SIG-M5 (cell line): ENCODE measurements at regions not wholly inside any gene's neighbourhood (a gene's known extent, or its start where the extent isn't known, plus 50 kb on each side); places are given as distances from the start of the nearest gene placed in this dataset.
"Not testable (repeated sequence)": the region's sequence is repeated elsewhere in the genome, so short reads cannot be mapped to it uniquely, and the experiment has no call there.

Experiments
- DNase-seq: peaks from one replicate; lab custom pipeline; 2025; lab: John Stamatoyannopoulos, UW

- DNase-seq, result no peak
Observed at GRCh38 chr16:64358291-64358690, 763.6 kb downstream of the CDH11 start.

GRCh38 chr16:64356267-64356666 lies 765.6 kb downstream of the CDH11 start:
- no peak for DNase-seq

- no peak for DNase-seq
Observed at GRCh38 chr16:64352246-64352645, 769.6 kb downstream of the CDH11 start.

DNA sequence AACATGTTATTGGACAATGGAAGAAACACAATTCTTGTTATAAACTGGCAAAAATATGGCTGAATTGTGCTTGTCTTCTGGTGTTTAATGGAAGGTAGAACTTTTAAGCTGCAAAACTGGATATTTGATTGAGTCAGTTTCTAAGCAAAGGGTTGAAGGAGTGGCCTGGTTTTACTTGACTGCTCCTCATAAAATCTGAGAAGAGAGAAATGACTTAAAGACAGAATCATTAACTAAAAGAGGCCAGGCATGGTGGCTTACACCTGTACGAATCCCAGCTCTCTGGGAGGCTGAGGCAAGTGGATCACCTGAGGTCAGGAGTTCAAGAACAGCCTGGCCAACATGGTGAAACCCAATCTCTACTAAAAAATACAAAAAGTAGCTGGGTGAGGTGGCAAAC lies 770.7 kb downstream of the CDH11 start:
- no peak for DNase-seq

DNA sequence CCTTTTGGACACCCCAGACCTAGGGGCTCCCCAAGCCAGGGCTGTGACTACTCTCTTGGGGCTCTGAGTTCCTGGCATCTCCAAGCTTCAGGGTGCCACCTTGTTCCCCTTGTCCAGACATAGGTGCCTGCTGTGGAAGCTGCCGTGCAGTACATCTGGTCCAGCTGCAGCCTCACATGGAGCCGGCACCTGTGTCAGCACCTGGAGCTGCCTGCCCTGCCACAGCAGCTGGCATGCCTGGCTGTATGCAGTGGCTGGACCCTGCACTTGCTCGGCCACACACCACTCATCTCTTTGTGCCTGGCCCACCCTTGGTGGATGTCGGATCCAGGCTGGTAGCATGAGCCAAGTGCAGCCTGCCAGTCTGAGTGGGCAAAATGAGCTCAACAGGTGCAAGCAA lies 775.8 kb downstream of the CDH11 start:
- DNase-seq, result no peak

GRCh38 chr16:64345142-64345541 lies 776.7 kb downstream of the CDH11 start:
- no peak for DNase-seq

DNA sequence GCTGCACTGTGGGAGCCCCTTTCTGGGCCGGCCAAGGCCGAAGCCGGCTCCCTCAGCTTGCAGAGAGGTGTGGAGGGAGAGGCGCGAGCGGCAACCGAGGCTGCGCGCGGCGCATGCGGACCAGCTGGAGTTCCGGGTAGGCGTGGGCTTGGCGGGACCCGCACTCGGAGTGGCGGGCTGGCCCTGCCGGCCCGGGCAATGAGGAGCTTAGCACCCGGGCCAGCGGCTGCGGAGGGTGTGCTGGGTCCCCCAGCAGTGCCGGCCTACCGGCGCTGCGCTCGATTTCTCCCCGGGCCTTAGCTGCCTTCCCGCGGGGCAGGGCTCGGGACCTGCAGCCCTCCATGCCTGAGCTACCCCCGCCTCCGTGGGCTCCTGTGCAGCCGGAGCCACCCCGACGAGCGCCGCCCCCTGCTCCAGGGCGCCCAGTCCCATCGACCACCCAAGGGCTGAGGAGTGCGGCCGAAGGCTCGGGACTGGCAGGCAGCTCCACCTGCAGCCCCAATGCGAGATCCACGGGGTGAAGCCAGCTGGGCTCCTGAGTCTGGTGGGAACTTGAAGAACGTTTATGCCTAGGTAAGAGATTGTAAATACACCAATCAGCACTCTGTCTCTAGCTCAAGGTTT lies 777.9 kb downstream of the CDH11 start:
- DNase-seq, result not testable (repeated sequence)

GRCh38 chr16:64343061-64343819 lies 778.6 kb downstream of the CDH11 start:
- no peak for DNase-seq

- not testable (repeated sequence) for DNase-seq
Observed at GRCh38 chr16:64341336-64341735, 780.5 kb downstream of the CDH11 start.

DNA sequence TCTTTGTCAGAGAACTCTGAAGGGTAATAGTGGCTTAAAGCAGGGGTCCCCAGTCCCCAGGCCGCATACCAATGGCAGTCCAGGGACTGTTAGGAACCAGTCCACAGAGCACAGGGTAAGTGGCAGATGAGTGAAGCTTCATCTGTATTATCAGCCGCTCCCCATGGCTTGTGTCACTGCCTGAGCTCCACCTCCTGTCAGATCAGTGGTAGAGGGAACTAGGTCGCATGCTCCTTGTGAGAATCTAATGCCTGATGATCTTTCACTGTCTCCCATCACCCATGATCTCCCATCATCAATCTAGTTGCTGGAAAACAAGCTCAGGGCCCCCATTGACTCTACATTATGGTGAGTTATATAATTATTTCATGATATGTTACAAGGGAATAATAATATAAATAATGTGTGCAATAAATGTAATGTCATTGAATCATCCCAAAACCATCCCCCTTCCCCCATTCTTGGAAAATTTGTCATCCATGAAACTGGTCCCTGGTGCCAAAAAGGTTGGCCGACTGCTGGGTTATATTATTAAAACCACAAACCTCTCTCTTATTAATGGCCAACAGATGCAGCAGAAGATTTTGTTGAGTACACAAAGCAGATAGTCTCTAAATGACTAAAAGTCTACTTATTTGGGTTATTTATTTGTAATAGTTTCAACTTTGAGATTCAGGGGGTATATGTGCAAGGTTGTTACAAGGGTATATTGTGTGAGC lies 782.7 kb downstream of the CDH11 start:
- no peak for DNase-seq

GRCh38 chr16:64321881-64322280 lies 800.0 kb downstream of the CDH11 start:
- DNase-seq, result no peak

DNA sequence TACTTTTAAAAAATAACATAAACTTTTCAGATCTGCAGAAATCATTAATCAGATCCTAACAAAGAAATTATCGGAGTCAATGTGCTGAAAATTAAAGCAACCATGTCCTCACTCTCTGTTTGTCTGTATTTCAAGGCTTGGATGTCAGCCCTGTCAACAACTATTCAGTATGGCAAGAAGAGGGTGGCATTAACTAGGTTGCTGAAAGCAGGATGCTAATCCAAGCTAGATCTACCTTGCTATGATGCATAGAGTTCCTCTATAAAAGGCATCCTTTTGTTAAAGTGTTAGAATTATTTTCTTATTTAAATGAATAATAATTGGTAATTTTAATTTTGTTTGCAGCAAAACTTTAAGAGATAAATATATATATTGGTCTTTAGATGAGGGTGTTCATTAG lies 800.8 kb downstream of the CDH11 start:
- DNase-seq, result no peak

DNA sequence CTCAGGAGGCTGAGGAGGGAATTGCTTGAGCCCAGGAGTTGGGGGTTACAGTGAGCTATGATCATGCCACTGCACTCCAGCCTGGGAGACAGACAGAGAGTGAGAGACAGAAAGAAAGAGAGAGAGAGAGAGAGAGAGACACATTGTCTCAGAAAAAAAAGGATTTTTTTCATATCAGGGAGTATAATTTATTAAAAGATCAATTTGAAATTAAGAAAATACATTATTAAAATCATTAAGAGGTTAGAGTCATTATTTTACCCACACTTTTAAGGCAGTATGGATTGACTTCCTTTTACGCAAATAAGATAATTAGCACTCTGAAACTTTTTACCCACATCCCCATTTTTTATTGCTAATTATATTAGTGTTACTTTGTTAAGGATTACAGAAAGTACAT lies 804.3 kb downstream of the CDH11 start:
- DNase-seq, result no peak

DNA sequence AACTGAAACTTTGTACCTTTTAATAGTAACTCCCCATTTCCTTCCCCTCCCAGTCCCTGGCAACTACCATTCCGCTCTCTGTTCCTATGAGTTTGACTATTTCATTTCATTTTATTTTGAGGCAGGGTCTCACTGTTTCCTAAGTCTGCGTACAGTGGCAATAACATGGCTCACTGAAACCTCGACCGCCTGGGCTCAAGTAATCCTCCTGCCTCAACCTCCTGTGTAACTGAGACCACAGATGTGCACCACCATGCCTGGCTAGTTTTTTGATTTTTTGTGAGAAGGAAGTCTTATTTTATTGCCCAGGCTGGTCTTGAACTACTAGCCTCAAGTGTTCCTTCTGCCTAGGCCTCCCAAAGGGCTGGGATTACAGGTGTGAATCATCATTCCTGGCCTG lies 808.1 kb downstream of the CDH11 start:
- no peak for DNase-seq

GRCh38 chr16:64312980-64313379 lies 808.9 kb downstream of the CDH11 start:
- DNase-seq, result no peak

DNA sequence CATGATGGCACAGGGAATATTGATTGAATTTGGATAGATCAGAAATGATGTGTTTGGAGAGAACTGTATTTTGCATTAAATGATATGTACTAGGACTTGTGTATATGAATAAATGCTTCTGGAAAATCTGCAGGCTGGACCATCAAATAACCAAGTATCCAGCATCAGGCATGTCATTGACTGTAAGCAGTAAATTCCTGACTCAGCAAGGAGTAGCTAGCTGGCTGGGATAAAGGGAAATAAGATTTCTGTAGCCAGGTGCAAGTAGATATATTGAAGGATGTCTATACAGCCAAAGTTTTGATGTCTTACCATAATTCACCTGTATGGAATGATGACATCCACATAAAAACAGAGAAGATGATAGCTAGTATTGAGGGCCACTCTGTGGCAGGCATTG lies 809.6 kb downstream of the CDH11 start:
- DNase-seq, result no peak

DNA sequence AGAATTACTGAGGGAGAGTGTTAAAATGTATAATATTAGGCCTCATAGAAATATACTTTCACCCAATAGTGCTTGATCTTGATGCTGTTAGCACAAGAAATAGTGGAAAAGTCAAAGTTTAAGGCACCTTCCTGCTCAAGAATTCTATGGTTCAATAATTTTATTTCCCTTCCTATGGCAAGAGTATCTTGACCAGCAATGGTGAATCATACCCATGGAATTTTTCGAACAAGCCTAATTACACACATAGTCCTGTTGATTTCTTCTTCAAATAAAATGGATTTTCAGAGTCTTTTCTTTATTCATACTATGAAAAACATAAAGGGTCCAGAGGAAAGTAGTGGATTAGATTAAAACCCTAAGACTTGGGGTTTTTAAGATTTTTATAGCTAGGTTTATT lies 810.6 kb downstream of the CDH11 start:
- DNase-seq, result no peak

DNA sequence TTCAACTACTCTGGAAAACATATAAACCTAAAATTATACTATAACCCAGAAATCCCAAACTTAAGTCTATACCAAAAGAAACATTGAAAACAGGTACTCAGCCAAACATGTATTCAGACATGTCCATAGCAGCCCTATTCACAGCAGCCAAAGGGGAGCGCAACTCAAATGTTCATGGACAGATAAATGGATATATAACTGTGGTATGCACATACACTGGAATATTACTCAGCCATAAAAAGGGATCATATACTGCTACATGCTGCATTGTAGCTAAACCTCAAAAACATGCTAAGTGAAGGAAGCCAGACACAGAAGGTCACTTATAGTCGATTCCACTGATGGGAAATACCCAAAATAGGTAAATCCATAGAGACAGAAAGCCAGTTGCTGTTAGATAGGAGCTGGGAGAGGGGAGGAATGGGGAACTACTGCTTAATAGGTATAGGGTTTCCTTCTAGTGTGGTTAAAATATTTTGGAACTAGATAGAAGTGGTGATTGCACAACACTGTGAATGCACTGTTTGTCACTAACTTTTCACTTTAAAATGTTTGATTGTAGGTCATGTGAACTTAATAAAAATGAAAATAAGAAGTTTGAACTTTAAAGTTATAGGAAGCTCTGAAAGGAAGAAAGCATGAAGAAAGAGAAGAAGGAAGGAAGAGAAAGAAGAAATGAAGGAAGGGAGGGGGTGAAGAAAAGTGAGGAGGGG lies 812.3 kb downstream of the CDH11 start:
- DNase-seq, result no peak

DNA sequence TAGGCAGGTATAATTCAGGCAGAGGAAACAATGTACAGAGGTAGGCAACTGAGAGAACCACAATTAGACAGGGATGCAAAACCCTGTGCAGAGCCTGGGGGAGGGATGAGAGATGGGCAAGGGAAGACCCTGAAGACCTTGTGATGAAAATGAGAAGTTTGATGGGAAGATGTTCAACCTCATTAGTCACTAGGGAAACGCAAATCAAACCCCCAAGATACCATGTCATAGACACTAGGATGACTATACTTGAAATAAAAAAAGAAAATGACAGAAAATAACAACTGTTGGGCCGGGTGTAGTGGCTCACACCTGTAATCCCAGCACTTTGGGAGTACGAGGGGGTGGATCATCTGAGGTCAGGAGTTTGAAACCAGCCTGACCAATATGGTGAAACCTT lies 813.1 kb downstream of the CDH11 start:
- DNase-seq, result no peak

GRCh38 chr16:64307431-64307830 lies 814.4 kb downstream of the CDH11 start:
- no peak for DNase-seq

- no peak for DNase-seq
Observed at GRCh38 chr16:64305663-64306062, 816.2 kb downstream of the CDH11 start.

GRCh38 chr16:64304951-64305350 lies 816.9 kb downstream of the CDH11 start:
- DNase-seq, result no peak

DNA sequence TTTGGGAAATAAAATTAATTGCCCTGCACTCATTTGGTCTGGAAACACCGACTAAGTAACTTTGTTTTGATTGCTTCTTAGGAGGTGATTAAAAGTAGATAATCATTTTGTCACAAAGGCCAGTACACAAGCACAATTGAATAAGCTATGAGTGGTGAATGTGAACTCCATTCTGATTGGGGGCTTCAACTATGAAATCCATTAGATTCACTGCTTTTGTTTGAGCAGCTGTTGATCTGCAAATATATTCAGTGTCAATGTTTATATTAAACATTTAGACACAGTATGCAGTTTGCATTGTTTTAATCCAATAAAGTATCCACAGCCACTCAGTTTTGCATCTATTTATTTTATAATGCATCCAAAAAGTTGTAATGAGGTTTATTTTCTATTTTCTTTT lies 817.5 kb downstream of the CDH11 start:
- DNase-seq, result no peak
